ENCODE measurements at regions not wholly inside any gene's neighbourhood (a gene's known extent, or its start where the extent isn't known, plus 50 kb on each side); places are given as distances from the start of the nearest gene placed in this dataset.

- Mint-ChIP-seq H3K4me1 (peaks cover 4% of the 10 kb centered on the region in 2 experiments), H3K36me3 (ENCODE audit: insufficient read depth in 1 of 3, low read depth in 3 of 3) (no peaks in the 10 kb centered on the region), H3K27ac (no peak overlapping the region), H3K4me3 (no peak overlapping the region), H3K27me3 (ENCODE audit: low read depth) (peaks cover 15% of the 10 kb centered on the region), H3K9me3 (no peaks in the 10 kb centered on the region; a peak in 1 of 5 replicates)
- H3K4me1 ChIP-seq (ENCODE audit: insufficient read depth, low read length), result peaks cover 2% of the 10 kb centered on the region
- no peak overlapping the region for H2BK120ac ChIP-seq (ENCODE audit: low read depth, low read length, poor library complexity, severe bottlenecking)
- no CpG with 5 or more reads among the region's 2 CpGs for WGBS (ENCODE audit: extremely low coverage, insufficient read length, low lambda C conversion rate)
- H2BK20ac ChIP-seq (ENCODE audit: low read depth, low read length, poor library complexity, severe bottlenecking), result no peak overlapping the region
- no peak overlapping the region for H2AK5ac ChIP-seq (ENCODE audit: insufficient read length, low read length)
- DNase-seq, result no peak
- H3K23me2 ChIP-seq (ENCODE audit: insufficient read length, low read depth, low read length, poor library complexity, severe bottlenecking), result no peaks in the 10 kb centered on the region
- no peak overlapping the region for H3K23ac ChIP-seq (ENCODE audit: insufficient read length, low read depth, low read length)
- H3K27me3 ChIP-seq (ENCODE audit: insufficient read depth, low read length), result no peaks in the 10 kb centered on the region
- H3K79me2 ChIP-seq (ENCODE audit: insufficient read depth, low read length), result peaks cover 2% of the 10 kb centered on the region; the same call in 1 of the 2 replicates
- H4K5ac ChIP-seq (ENCODE audit: insufficient read length, low read depth, low read length), result no peak overlapping the region
- no peak overlapping the region for H2BK15ac ChIP-seq (ENCODE audit: low read depth, low read length)
- no peak overlapping the region for H3K4me2 ChIP-seq (ENCODE audit: insufficient read depth, insufficient read length, low read length)
- no peak overlapping the region for H3K18ac ChIP-seq (ENCODE audit: insufficient read length, low read depth, low read length)
- H2BK5ac ChIP-seq (ENCODE audit: insufficient read length, low read length), result no peak overlapping the region
- no peaks in the 10 kb centered on the region for H3K79me1 ChIP-seq (ENCODE audit: insufficient read depth, low read depth, low read length, poor library complexity, severe bottlenecking)
- no peaks in the 10 kb centered on the region for H4K20me1 ChIP-seq (ENCODE audit: control insufficient read depth, insufficient read depth, insufficient read length)
- H2AFZ ChIP-seq (ENCODE audit: low read length), result no peak overlapping the region
- no peak overlapping the region for H3K9ac ChIP-seq (ENCODE audit: extremely low read depth, insufficient read length, low read length)
- no peaks in the 10 kb centered on the region for H3K9me3 ChIP-seq (ENCODE audit: control insufficient read depth, low read depth, low read length)
- H4K8ac ChIP-seq (replicated peaks; ENCODE audit: insufficient read length, low read depth, low read length), result no peak overlapping the region
- H3K4ac ChIP-seq (ENCODE audit: low read depth, low read length), result no peak overlapping the region
- no peak overlapping the region for H3K14ac ChIP-seq (ENCODE audit: insufficient read depth, low read length)
- no peak overlapping the region for H3T11ph ChIP-seq (ENCODE audit: low read length)
- H3K56ac ChIP-seq (ENCODE audit: insufficient read length, low read depth, low read length), result no peak overlapping the region
- no peak overlapping the region for H3K27ac ChIP-seq (ENCODE audit: insufficient read length, low read depth, low read length)
- no peak overlapping the region for H4K91ac ChIP-seq (ENCODE audit: insufficient read length, low read depth, low read length)
- no peak overlapping the region for H2BK12ac ChIP-seq (ENCODE audit: insufficient read length, low read depth, low read length)
- TF ChIP-seq CTCF (conservative IDR thresholded peaks at IDR 0.05), result no peak
Observed at GRCh38 chr13:22049384-22049783, 378.5 kb downstream of the FGF9 start.
